ENCODE measurements at regions not wholly inside any gene's neighbourhood (a gene's known extent, or its start where the extent isn't known, plus 50 kb on each side); places are given as distances from the start of the nearest gene placed in this dataset.
"Not testable (repeated sequence)": the region's sequence is repeated elsewhere in the genome, so short reads cannot be mapped to it uniquely, and the experiment has no call there.

- DNase-seq = no peak
- no peak overlapping the region for H3K27ac ChIP-seq
- no peaks in the 10 kb centered on the region for H3K27me3 ChIP-seq (ENCODE audit: insufficient read depth, low read depth, severe bottlenecking)
- no peak for TF ChIP-seq CTCF (IDR thresholded peaks at IDR 0.05; ENCODE audit: low read depth, low read length)
- H3K36me3 ChIP-seq = no peaks in the 10 kb centered on the region
- no peaks in the 10 kb centered on the region for H3K9me3 ChIP-seq (ENCODE audit: severe bottlenecking)
- no peak overlapping the region for H3K4me3 ChIP-seq (ENCODE audit: low read depth, low read length)
These were observed 478.5 kb upstream of the PCDH10 start for GRCh38 chr4:132670557-132670956.

- TF ChIP-seq CTCF (IDR thresholded peaks at IDR 0.05; ENCODE audit: low read depth, low read length) = no peak
- Histone ChIP-seq H3K4me3 (ENCODE audit: low read depth, low read length) (no peak overlapping the region), H3K9me3 (ENCODE audit: severe bottlenecking) (peaks cover 5% of the 10 kb centered on the region), H3K36me3 (no peaks in the 10 kb centered on the region), H3K27me3 (ENCODE audit: insufficient read depth, low read depth, severe bottlenecking) (no peaks in the 10 kb centered on the region), H3K27ac (no peak overlapping the region)
- DNase-seq = no peak
These were observed 465.1 kb upstream of the PCDH10 start for GRCh38 chr4:132683957-132684356.

- H3K27ac ChIP-seq = no peak overlapping the region
- no peaks in the 10 kb centered on the region for H3K36me3 ChIP-seq
- no peak for TF ChIP-seq CTCF (IDR thresholded peaks at IDR 0.05; ENCODE audit: low read depth, low read length)
- peaks cover 3% of the 10 kb centered on the region for H3K9me3 ChIP-seq (ENCODE audit: severe bottlenecking)
- no peak for DNase-seq
- H3K27me3 ChIP-seq (ENCODE audit: insufficient read depth, low read depth, severe bottlenecking) = no peaks in the 10 kb centered on the region
- H3K4me3 ChIP-seq (ENCODE audit: low read depth, low read length) = no peak overlapping the region
These were observed 458.1 kb upstream of the PCDH10 start for GRCh38 chr4:132691026-132691425.

DNA sequence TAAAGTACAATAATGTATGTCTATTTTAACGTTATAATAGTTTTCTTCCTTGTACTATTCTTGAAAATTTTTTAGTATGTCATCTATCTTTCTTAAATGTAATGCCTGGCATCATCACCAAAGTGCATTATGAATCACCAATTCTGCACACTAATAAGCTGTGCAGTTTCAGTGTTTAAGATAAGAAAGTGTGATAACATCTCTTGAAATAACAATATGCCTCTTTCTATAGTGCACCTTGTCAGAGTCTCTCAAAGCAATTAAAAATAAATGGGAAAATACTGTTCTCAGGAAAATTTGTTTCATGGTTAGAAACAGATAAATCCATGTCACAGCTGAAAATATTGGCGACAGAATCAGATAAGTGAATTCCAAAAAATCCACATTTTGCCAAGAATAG, 457.4 kb upstream of the PCDH10 start:
- Histone ChIP-seq H3K36me3 (no peaks in the 10 kb centered on the region), H3K27me3 (ENCODE audit: insufficient read depth, low read depth, severe bottlenecking) (no peaks in the 10 kb centered on the region), H3K9me3 (ENCODE audit: severe bottlenecking) (peaks cover 3% of the 10 kb centered on the region), H3K27ac (no peak overlapping the region), H3K4me3 (ENCODE audit: low read depth, low read length) (no peak overlapping the region)
- no peak for TF ChIP-seq CTCF (IDR thresholded peaks at IDR 0.05; ENCODE audit: low read depth, low read length)
- DNase-seq = no peak

GRCh38 chr4:132694775-132695174, 454.3 kb upstream of the PCDH10 start:
- TF ChIP-seq CTCF (IDR thresholded peaks at IDR 0.05; ENCODE audit: low read depth, low read length) = no peak
- H3K9me3 ChIP-seq (ENCODE audit: severe bottlenecking) = peaks cover 6% of the 10 kb centered on the region
- no peaks in the 10 kb centered on the region for H3K27me3 ChIP-seq (ENCODE audit: insufficient read depth, low read depth, severe bottlenecking)
- H3K27ac ChIP-seq = no peak overlapping the region
- H3K4me3 ChIP-seq (ENCODE audit: low read depth, low read length) = no peak overlapping the region
- DNase-seq = no peak
- H3K36me3 ChIP-seq = no peaks in the 10 kb centered on the region

DNA sequence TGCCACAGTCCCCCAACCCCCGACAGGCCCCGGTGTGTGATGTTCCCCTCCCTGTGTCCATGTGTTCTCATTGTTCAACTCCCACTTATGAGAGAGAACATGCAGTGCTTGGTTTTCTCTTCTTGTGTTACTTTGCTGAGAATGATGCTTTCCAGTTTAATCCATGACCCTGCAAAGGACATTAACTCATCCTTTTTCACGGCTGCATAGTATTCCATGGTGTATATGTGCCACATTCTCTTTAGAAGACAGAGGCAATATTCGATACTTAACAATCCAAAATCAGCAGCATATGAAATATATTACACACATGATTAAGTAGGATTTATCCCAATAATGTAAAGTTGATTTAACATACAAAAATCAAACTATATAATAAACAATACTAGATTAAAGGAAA, 451.6 kb upstream of the PCDH10 start:
- not testable (repeated sequence) for H3K27ac ChIP-seq; H3K9me3 ChIP-seq (ENCODE audit: severe bottlenecking); H3K27me3 ChIP-seq (ENCODE audit: insufficient read depth, low read depth, severe bottlenecking); DNase-seq; H3K4me3 ChIP-seq (ENCODE audit: low read depth, low read length); H3K36me3 ChIP-seq

Measured in WERI-Rb-1 (cell line).